ENCODE measurements at regions not wholly inside any gene's neighbourhood (a gene's known extent, or its start where the extent isn't known, plus 50 kb on each side); places are given as distances from the start of the nearest gene placed in this dataset.

DNA sequence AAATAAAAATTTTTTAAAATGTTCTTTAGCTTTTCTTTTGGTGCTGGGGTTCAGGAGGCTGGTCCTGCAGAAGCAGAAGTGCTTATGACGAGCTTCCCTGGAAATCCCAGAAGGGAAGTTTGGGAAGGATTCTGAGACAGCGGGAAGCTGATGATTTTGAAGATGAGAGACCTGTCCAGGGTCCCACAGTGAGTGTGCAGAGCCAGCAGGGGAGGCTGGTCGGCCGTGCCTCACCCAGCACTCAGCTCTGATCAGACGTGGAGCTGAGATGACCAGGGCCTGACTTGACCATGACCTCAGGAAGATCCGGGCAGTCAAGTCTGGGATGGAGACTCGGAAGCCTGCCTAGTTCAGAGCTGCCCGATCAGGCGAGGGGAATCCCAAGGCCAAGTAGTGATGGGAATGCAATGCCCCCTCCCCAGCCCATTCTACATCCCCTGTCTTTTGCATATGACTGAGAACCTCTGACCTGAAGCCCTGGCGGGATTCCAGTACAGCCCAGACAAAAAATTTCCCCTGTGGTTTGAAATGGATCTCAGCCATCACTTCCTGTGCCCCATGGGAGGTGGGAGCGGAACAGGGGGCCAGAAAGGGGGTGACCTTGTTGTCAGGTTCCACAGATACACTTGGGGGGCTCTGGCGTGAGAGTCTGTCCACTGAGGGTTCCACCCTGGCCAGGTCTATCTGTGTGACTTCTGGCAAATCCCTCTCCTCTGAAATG is 96.8 kb upstream of the RUNX3 start:
- no peak for TF ChIP-seq CTCF (conservative IDR thresholded peaks at IDR 0.05 in 1 of 2, IDR thresholded peaks at IDR 0.05 in 1 of 2; ENCODE audit: low read depth in 1 of 2, low read length in 2 of 2)
- TF ChIP-seq EZH2 (IDR thresholded peaks at IDR 0.05; ENCODE audit: low read length, missing control alignments), result no peak
- Histone ChIP-seq H3K4me1 (ENCODE audit: control insufficient read depth, extremely low read depth, insufficient read depth, low read length) (peaks cover 3% of the 10 kb centered on the region), H3K4me3 (replicated peaks in 1 of 4; ENCODE audit: control extremely low read depth in 1 of 4, insufficient read depth in 1 of 4, low read depth in 3 of 4, low read length in 4 of 4) (no peak overlapping the region), H4K20me1 (ENCODE audit: control insufficient read depth, extremely low read depth, insufficient read depth, low read length) (no peaks in the 10 kb centered on the region), H3K27me3 (ENCODE audit: control insufficient read depth, insufficient read depth, low read length) (no peaks in the 10 kb centered on the region), H3K4me2 (ENCODE audit: extremely low read depth, insufficient read depth, low read length) (no peak overlapping the region), H3K36me3 (ENCODE audit: control insufficient read depth, insufficient read depth, low read length) (no peaks in the 10 kb centered on the region), H3K27ac (ENCODE audit: insufficient read depth, low read length) (no peak overlapping the region), H3K9ac (ENCODE audit: insufficient read depth, low read length) (no peak overlapping the region), H2AFZ (ENCODE audit: low read length) (no peak overlapping the region), H3K9me3 (ENCODE audit: control insufficient read depth, insufficient read depth, low read depth, low read length) (no peaks in the 10 kb centered on the region), H3K79me2 (ENCODE audit: control insufficient read depth, insufficient read depth, low read length) (no peaks in the 10 kb centered on the region)
- DNase-seq (ENCODE audit: low read depth in 2 of 2), result no peak

DNA sequence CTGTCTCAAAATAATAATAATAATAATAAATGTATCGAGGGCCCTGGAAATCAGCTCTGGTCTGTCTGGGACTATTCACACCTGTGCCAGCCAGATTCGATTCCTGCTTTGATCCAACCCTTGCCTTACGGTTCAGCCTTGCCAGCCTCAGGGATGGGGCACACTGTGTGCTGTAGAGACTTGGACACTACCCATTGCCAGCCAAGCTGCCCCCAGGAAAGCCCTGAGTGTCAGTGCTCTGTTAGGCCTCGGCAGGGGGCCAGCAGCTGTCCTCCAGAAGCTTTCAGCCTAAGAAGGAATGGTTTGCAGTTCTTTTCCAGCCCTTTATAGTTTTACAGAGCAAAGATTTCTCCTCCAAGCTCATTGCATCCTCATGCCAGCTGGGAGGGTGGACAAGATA is 96.2 kb upstream of the RUNX3 start:
- H3K9ac ChIP-seq (ENCODE audit: insufficient read depth, low read length), result no peak overlapping the region
- H3K4me3 ChIP-seq (replicated peaks in 1 of 4; ENCODE audit: control extremely low read depth in 1 of 4, insufficient read depth in 1 of 4, low read depth in 3 of 4, low read length in 4 of 4), result no peak overlapping the region
- no peaks in the 10 kb centered on the region for H3K27me3 ChIP-seq (ENCODE audit: control insufficient read depth, insufficient read depth, low read length)
- TF ChIP-seq EZH2 (IDR thresholded peaks at IDR 0.05; ENCODE audit: low read length, missing control alignments), result no peak
- no peak for TF ChIP-seq CTCF (conservative IDR thresholded peaks at IDR 0.05 in 1 of 2, IDR thresholded peaks at IDR 0.05 in 1 of 2; ENCODE audit: low read depth in 1 of 2, low read length in 2 of 2)
- H3K4me2 ChIP-seq (ENCODE audit: extremely low read depth, insufficient read depth, low read length), result no peak overlapping the region
- no peaks in the 10 kb centered on the region for H3K9me3 ChIP-seq (ENCODE audit: control insufficient read depth, insufficient read depth, low read depth, low read length)
- H2AFZ ChIP-seq (ENCODE audit: low read length), result no peak overlapping the region
- no peaks in the 10 kb centered on the region for H3K36me3 ChIP-seq (ENCODE audit: control insufficient read depth, insufficient read depth, low read length)
- H3K27ac ChIP-seq (ENCODE audit: insufficient read depth, low read length), result no peak overlapping the region
- no peak for DNase-seq (ENCODE audit: low read depth in 2 of 2)
- H3K4me1 ChIP-seq (ENCODE audit: control insufficient read depth, extremely low read depth, insufficient read depth, low read length), result peaks cover 3% of the 10 kb centered on the region
- H4K20me1 ChIP-seq (ENCODE audit: control insufficient read depth, extremely low read depth, insufficient read depth, low read length), result no peaks in the 10 kb centered on the region
- no peaks in the 10 kb centered on the region for H3K79me2 ChIP-seq (ENCODE audit: control insufficient read depth, insufficient read depth, low read length)

GRCh38 chr1:25024615-25025350 is 94.7 kb upstream of the RUNX3 start:
- no peak overlapping the region for H3K9ac ChIP-seq (ENCODE audit: insufficient read depth, low read length)
- no peaks in the 10 kb centered on the region for H3K36me3 ChIP-seq (ENCODE audit: control insufficient read depth, insufficient read depth, low read length)
- no peaks in the 10 kb centered on the region for H4K20me1 ChIP-seq (ENCODE audit: control insufficient read depth, extremely low read depth, insufficient read depth, low read length)
- no peaks in the 10 kb centered on the region for H3K79me2 ChIP-seq (ENCODE audit: control insufficient read depth, insufficient read depth, low read length)
- no peak overlapping the region for H3K4me3 ChIP-seq (replicated peaks in 1 of 4; ENCODE audit: control extremely low read depth in 1 of 4, insufficient read depth in 1 of 4, low read depth in 3 of 4, low read length in 4 of 4)
- no peak for DNase-seq (ENCODE audit: low read depth in 2 of 2)
- H2AFZ ChIP-seq (ENCODE audit: low read length), result no peak overlapping the region
- H3K9me3 ChIP-seq (ENCODE audit: control insufficient read depth, insufficient read depth, low read depth, low read length), result no peaks in the 10 kb centered on the region
- no peak for TF ChIP-seq CTCF (conservative IDR thresholded peaks at IDR 0.05 in 1 of 2, IDR thresholded peaks at IDR 0.05 in 1 of 2; ENCODE audit: low read depth in 1 of 2, low read length in 2 of 2)
- no peak for TF ChIP-seq EZH2 (IDR thresholded peaks at IDR 0.05; ENCODE audit: low read length, missing control alignments)
- peaks cover 3% of the 10 kb centered on the region for H3K4me1 ChIP-seq (ENCODE audit: control insufficient read depth, extremely low read depth, insufficient read depth, low read length)
- no peak overlapping the region for H3K27ac ChIP-seq (ENCODE audit: insufficient read depth, low read length)
- no peak overlapping the region for H3K4me2 ChIP-seq (ENCODE audit: extremely low read depth, insufficient read depth, low read length)
- H3K27me3 ChIP-seq (ENCODE audit: control insufficient read depth, insufficient read depth, low read length), result no peaks in the 10 kb centered on the region
